ENCODE measurements at regions not wholly inside any gene's neighbourhood (a gene's known extent, or its start where the extent isn't known, plus 50 kb on each side); places are given as distances from the start of the nearest gene placed in this dataset.

GRCh38 chr1:90836345-90836679 lies 119.2 kb upstream of the BARHL2 start:
- H3K9ac ChIP-seq = no peak overlapping the region
- H3K27me3 Mint-ChIP-seq (ENCODE audit: insufficient read depth, low read depth) = peaks cover 59% of the 10 kb centered on the region

GRCh38 chr1:90835661-90836344 lies 118.7 kb upstream of the BARHL2 start:
- Histone ChIP-seq H3K9ac (no peak overlapping the region), H3F3A (ENCODE audit: low read depth) (peaks cover 16% of the 10 kb centered on the region), H3K36me3 (no peaks in the 10 kb centered on the region), H3K79me2 (ENCODE audit: low read depth) (no peaks in the 10 kb centered on the region), H3K27ac (no peak overlapping the region), H3K9me3 (ENCODE audit: low read depth) (no peaks in the 10 kb centered on the region), H3K4me2 (peak overlapping the region; percentile 79), H3K27me3 (peaks cover 99% of the 10 kb centered on the region), H2AFZ (replicated peaks) (peak overlapping the region; percentile 58), H3K4me1 (peaks cover 43% of the 10 kb centered on the region), H3K4me3 (peak overlapping the region; percentile 42), H4K20me1 (ENCODE audit: low read depth) (peaks cover 59% of the 10 kb centered on the region)
- Mint-ChIP-seq H3K36me3 (peaks cover 19% of the 10 kb centered on the region), H3K27ac (no peak overlapping the region), H3K9me3 (peaks cover 10% of the 10 kb centered on the region), H3K4me1 (peaks cover 56% of the 10 kb centered on the region), H3K4me3 (no peak overlapping the region), H3K27me3 (ENCODE audit: insufficient read depth, low read depth) (peaks cover 61% of the 10 kb centered on the region)
- peak; percentile 62 for DNase-seq (ENCODE audit: low spot score)
- TF ChIP-seq EZH2phosphoT487 (IDR thresholded peaks at IDR 0.05) = peak; percentile 95
- no peak for TF ChIP-seq CTCF (IDR thresholded peaks at IDR 0.05)
- TF ChIP-seq EZH2 (IDR thresholded peaks at IDR 0.05) = peak; percentile 81

More at GRCh38 chr1:90836345-90836679, 119.2 kb upstream of the BARHL2 start:
- Histone ChIP-seq H4K20me1 (ENCODE audit: low read depth) (peaks cover 61% of the 10 kb centered on the region), H3K4me1 (peaks cover 48% of the 10 kb centered on the region), H3K4me3 (peak overlapping the region; percentile 42), H3K79me2 (ENCODE audit: low read depth) (no peaks in the 10 kb centered on the region), H3K27ac (no peak overlapping the region), H3K4me2 (peak overlapping the region; percentile 79), H3K27me3 (peaks cover 99% of the 10 kb centered on the region), H3F3A (ENCODE audit: low read depth) (peaks cover 21% of the 10 kb centered on the region), H3K36me3 (no peaks in the 10 kb centered on the region), H3K9me3 (ENCODE audit: low read depth) (no peaks in the 10 kb centered on the region), H2AFZ (replicated peaks) (peak overlapping the region; percentile 58)
- Mint-ChIP-seq H3K4me1 (peaks cover 61% of the 10 kb centered on the region), H3K27ac (no peak overlapping the region), H3K36me3 (peaks cover 18% of the 10 kb centered on the region), H3K9me3 (peaks cover 10% of the 10 kb centered on the region), H3K4me3 (peak overlapping the region; percentile 24)
- DNase-seq (ENCODE audit: low spot score) = no peak
- no peak for TF ChIP-seq CTCF (IDR thresholded peaks at IDR 0.05)
- TF ChIP-seq EZH2 (IDR thresholded peaks at IDR 0.05) = no peak
- no peak for TF ChIP-seq EZH2phosphoT487 (IDR thresholded peaks at IDR 0.05)

- H3K9me3 Mint-ChIP-seq = peaks cover 10% of the 10 kb centered on the region
- DNase-seq (ENCODE audit: low spot score) = peak; percentile 65
- peaks cover 16% of the 10 kb centered on the region for H3F3A ChIP-seq (ENCODE audit: low read depth)
- peaks cover 19% of the 10 kb centered on the region for H3K36me3 Mint-ChIP-seq
- no peaks in the 10 kb centered on the region for H3K9me3 ChIP-seq (ENCODE audit: low read depth)
- no peaks in the 10 kb centered on the region for H3K79me2 ChIP-seq (ENCODE audit: low read depth)
- H3K27ac Mint-ChIP-seq = no peak overlapping the region
- peak overlapping the region; percentile 58 for H2AFZ ChIP-seq (replicated peaks)
- no peak overlapping the region for H3K9ac ChIP-seq
- H3K4me3 Mint-ChIP-seq = peak overlapping the region; percentile 44
- no peaks in the 10 kb centered on the region for H3K36me3 ChIP-seq
- H3K27me3 ChIP-seq = peaks cover 99% of the 10 kb centered on the region
- H4K20me1 ChIP-seq (ENCODE audit: low read depth) = peaks cover 53% of the 10 kb centered on the region
- peaks cover 58% of the 10 kb centered on the region for H3K27me3 Mint-ChIP-seq (ENCODE audit: insufficient read depth, low read depth)
- H3K4me1 ChIP-seq = peaks cover 36% of the 10 kb centered on the region
- TF ChIP-seq EZH2phosphoT487 (IDR thresholded peaks at IDR 0.05) (no peak), CTCF (IDR thresholded peaks at IDR 0.05) (peak; percentile 6), EZH2 (IDR thresholded peaks at IDR 0.05) (peak; percentile 90)
- H3K4me3 ChIP-seq = peak overlapping the region; percentile 42
- peaks cover 48% of the 10 kb centered on the region for H3K4me1 Mint-ChIP-seq
- peak overlapping the region; percentile 79 for H3K4me2 ChIP-seq
- H3K27ac ChIP-seq = no peak overlapping the region
These were observed 118.0 kb upstream of the BARHL2 start for GRCh38 chr1:90834886-90835660.
